SK-N-MC (cell line): ENCODE measurements at regions not wholly inside any gene's neighbourhood (a gene's known extent, or its start where the extent isn't known, plus 50 kb on each side); places are given as distances from the start of the nearest gene placed in this dataset.
"Not testable (repeated sequence)": the region's sequence is repeated elsewhere in the genome, so short reads cannot be mapped to it uniquely, and the experiment has no call there.

Experiments
- DNase-seq: peaks from one replicate; pipeline ENCODE4 v3.0.0-alpha.2; 2011; ENCODE audit warnings: low read depth, low spot score
- H3K27ac ChIP-seq: fragments of 200-600 bp; sonication (generic); 2 replicates; pipeline ENCODE4 v1.5.1; 2016; ENCODE audit warnings: mixed run types
- H3K36me3 ChIP-seq: fragments of 200-600 bp; sonication (generic); 2 replicates; pipeline ENCODE4 v1.6.1; 2017; ENCODE audit warnings: antibody characterized with exemption, low read length, mixed read lengths; ENCODE audit not compliant: insufficient read depth
- H3K4me3 ChIP-seq: fragments of 200-600 bp; sonication (generic); 2 replicates; pipeline ENCODE4 v1.5.1; 2016
- H3K9ac ChIP-seq: fragments of 200-600 bp; sonication (generic); 2 replicates; pipeline ENCODE4 v1.8.0; 2017; ENCODE audit warnings: mixed run types, mixed read lengths; ENCODE audit not compliant: insufficient read length
- H3K9me3 ChIP-seq: fragments of 200-600 bp; sonication (generic); 2 replicates; pipeline ENCODE4 v1.6.1; 2017; ENCODE audit warnings: low read depth, mild to moderate bottlenecking, antibody characterized with exemption, low read length, moderate library complexity, mixed read lengths
- EZH2 ChIP-seq: fragments of 200-600 bp; sonication (generic); IDR thresholded peaks from one replicate; pipeline ENCODE4 v1.6.1; 2017; ENCODE audit warnings: antibody characterized with exemption
- FOXP2 ChIP-seq: optimal IDR thresholded peaks from 2 replicates; pipeline ENCODE3; 2011; ENCODE audit warnings: mild to moderate bottlenecking, moderate library complexity; ENCODE audit not compliant: insufficient read depth; ENCODE audit errors: extremely low read length, control extremely low read depth
- POLR2AphosphoS5 ChIP-seq: IDR thresholded peaks from 2 replicates; pipeline ENCODE4 v1.6.1; 2012; ENCODE audit warnings: mild to moderate bottlenecking, low read depth, low read length, borderline replicate concordance

GRCh38 chr14:26282578-26282977 is 315.3 kb downstream of the NOVA1 start:
- Histone ChIP-seq H3K9ac (no peak overlapping the region), H3K27ac (no peak overlapping the region), H3K36me3 (no peaks in the 10 kb centered on the region), H3K9me3 (no peaks in the 10 kb centered on the region), H3K4me3 (no peak overlapping the region)
- TF ChIP-seq EZH2 (no peak), FOXP2 (no peak), POLR2AphosphoS5 (no peak)
- no peak for DNase-seq

GRCh38 chr14:26282011-26282410 is 315.8 kb downstream of the NOVA1 start:
- H3K36me3 ChIP-seq, H3K4me3 ChIP-seq, DNase-seq, H3K9me3 ChIP-seq, H3K9ac ChIP-seq, H3K27ac ChIP-seq: not testable (repeated sequence)

GRCh38 chr14:26281280-26281998 is 316.4 kb downstream of the NOVA1 start:
- TF ChIP-seq POLR2AphosphoS5 (no peak), FOXP2 (no peak), EZH2 (no peak)
- Histone ChIP-seq H3K9ac (no peak overlapping the region), H3K27ac (no peak overlapping the region), H3K36me3 (no peaks in the 10 kb centered on the region), H3K9me3 (no peaks in the 10 kb centered on the region), H3K4me3 (no peak overlapping the region)
- DNase-seq, result no peak

- TF ChIP-seq EZH2 (no peak), FOXP2 (no peak), POLR2AphosphoS5 (no peak)
- DNase-seq, result no peak
- Histone ChIP-seq H3K4me3 (no peak overlapping the region), H3K36me3 (no peaks in the 10 kb centered on the region), H3K9me3 (no peaks in the 10 kb centered on the region), H3K27ac (no peak overlapping the region), H3K9ac (no peak overlapping the region)
Measured at GRCh38 chr14:26276757-26277156, 321.1 kb downstream of the NOVA1 start.

GRCh38 chr14:26265170-26265685 is 332.6 kb downstream of the NOVA1 start:
- H3K4me3 ChIP-seq, result no peak overlapping the region
- H3K36me3 ChIP-seq, result no peaks in the 10 kb centered on the region
- TF ChIP-seq FOXP2, result no peak
- TF ChIP-seq EZH2, result no peak
- no peak for TF ChIP-seq POLR2AphosphoS5
- H3K9me3 ChIP-seq, result no peaks in the 10 kb centered on the region
- no peak overlapping the region for H3K27ac ChIP-seq
- no peak for DNase-seq
- no peak overlapping the region for H3K9ac ChIP-seq

- Histone ChIP-seq H3K9ac (no peak overlapping the region), H3K27ac (no peak overlapping the region), H3K9me3 (no peaks in the 10 kb centered on the region), H3K4me3 (no peak overlapping the region), H3K36me3 (no peaks in the 10 kb centered on the region)
- no peak for DNase-seq
- no peak for TF ChIP-seq FOXP2
- no peak for TF ChIP-seq POLR2AphosphoS5
- no peak for TF ChIP-seq EZH2
Measured at GRCh38 chr14:26261368-26262122, 336.3 kb downstream of the NOVA1 start.

GRCh38 chr14:26255213-26255612 is 342.6 kb downstream of the NOVA1 start:
- Histone ChIP-seq H3K9ac (no peak overlapping the region), H3K27ac (no peak overlapping the region), H3K36me3 (no peaks in the 10 kb centered on the region), H3K4me3 (no peak overlapping the region), H3K9me3 (no peaks in the 10 kb centered on the region)
- TF ChIP-seq EZH2 (no peak), POLR2AphosphoS5 (no peak), FOXP2 (no peak)
- no peak for DNase-seq

GRCh38 chr14:26252176-26252575 is 345.7 kb downstream of the NOVA1 start:
- TF ChIP-seq EZH2 (no peak), FOXP2 (no peak), POLR2AphosphoS5 (no peak)
- DNase-seq, result no peak
- no peaks in the 10 kb centered on the region for H3K9me3 ChIP-seq
- no peak overlapping the region for H3K9ac ChIP-seq
- H3K4me3 ChIP-seq, result no peak overlapping the region
- no peak overlapping the region for H3K27ac ChIP-seq
- H3K36me3 ChIP-seq, result no peaks in the 10 kb centered on the region
